ENCODE measurements at regions not wholly inside any gene's neighbourhood (a gene's known extent, or its start where the extent isn't known, plus 50 kb on each side); places are given as distances from the start of the nearest gene placed in this dataset.

- TF ChIP-seq CHD7 (IDR thresholded peaks at IDR 0.05; ENCODE audit: insufficient replicate concordance, low read length) (no peak), ASH2L (IDR thresholded peaks at IDR 0.05; ENCODE audit: low read length) (no peak), SP4 (IDR thresholded peaks at IDR 0.05; ENCODE audit: low read length) (no peak), CHD2 (IDR thresholded peaks at IDR 0.05; ENCODE audit: low read length) (no peak)
These were observed 232.2 kb downstream of the ERMARD start (continued) for GRCh38 chr6:169983651-169984050.

All from H1 (cell line).